Gastrocnemius medialis (tissue), 4 donors: ENCODE measurements at regions not wholly inside any gene's neighbourhood (a gene's known extent, or its start where the extent isn't known, plus 50 kb on each side); places are given as distances from the start of the nearest gene placed in this dataset.

Experiments
- ATAC-seq, 2 donors: fragments of 150-250 bp; one replicate each; pipeline ENCODE4 v1.9.1; 2016
- DNase-seq, 2 donors: peaks; one replicate each; pipeline ENCODE4 v3.0.0-alpha.2; 2019
- H3K27ac ChIP-seq, 4 donors: fragments of 200-600 bp; sonication (generic); 1 replicate in 1 of 4; 2 replicates in 3 of 4; pipeline ENCODE4 v1.5.1; 2016 to 2018; ENCODE audit warnings: mild to moderate bottlenecking in 2 of 4, moderate library complexity in 1 of 4
- H3K27me3 ChIP-seq, 3 donors: fragments of 200-600 bp; sonication (generic) in 2 of 3; 1 replicate in 1 of 3; 2 replicates in 2 of 3; pipeline versions ENCODE4 v1.5.1 to v1.6.0; 2016 to 2019; ENCODE audit warnings: mild to moderate bottlenecking in 1 of 3, moderate library complexity in 1 of 3
- H3K36me3 ChIP-seq, 2 donors: fragments of 200-600 bp; sonication (generic) in 1 of 2; one replicate each; pipeline ENCODE4 v1.5.1; 2017 to 2018
- H3K4me1 ChIP-seq, 2 donors: fragments of 200-600 bp; sonication (generic) in 1 of 2; one replicate each; pipeline ENCODE4 v1.5.1; 2016 to 2017; ENCODE audit warnings: mild to moderate bottlenecking in 2 of 2
- H3K4me3 ChIP-seq, 4 donors: fragments of 200-600 bp; sonication (generic) in 3 of 4; 1 replicate in 1 of 4; 2 replicates in 3 of 4; pipeline ENCODE4 v1.5.1; 2016 to 2019; ENCODE audit warnings: mild to moderate bottlenecking in 2 of 4
- H3K9me3 ChIP-seq, 3 donors: fragments of 200-600 bp; sonication (generic) in 2 of 3; 1 replicate in 1 of 3; 2 replicates in 2 of 3; pipeline ENCODE4 v1.5.1; 2016 to 2019
- POLR2A ChIP-seq, 2 donors: fragments of 450-650 bp; IDR thresholded peaks; one replicate each; pipeline ENCODE4 v1.6.1; 2017; ENCODE audit warnings: antibody characterized with exemption in 2 of 2, mild to moderate bottlenecking in 2 of 2, moderate library complexity in 2 of 2
- in situ Hi-C, 4 donors: fragments of 200-750 bp; cut with MboI; loops; one replicate each; pipeline versions ENCODE4 v1.15.0 to v1.8.0; 2017; ENCODE audit warnings: low sequenced_read_pairs in 4 of 4
- intact Hi-C: fragments of 100-400 bp; cut with DNase I; formaldehyde crosslinking; loops from one replicate; pipeline ENCODE4 v1.15.1; 2023; ENCODE audit warnings: low total_unique reads
- TF ChIP-seq, protein P1 (sequence below), 5 experiments: fragments of 450-650 bp in 3 of 5; fragments of 200-600 bp in 2 of 5; sonication (generic) in 2 of 5; IDR thresholded peaks in 4 of 5; conservative IDR thresholded peaks in 1 of 5; 1 replicate in 4 of 5; 2 replicates in 1 of 5; pipeline ENCODE4 v1.5.1; 2016 to 2019; ENCODE audit warnings: antibody characterized with exemption in 5 of 5, mild to moderate bottlenecking in 3 of 5, moderate library complexity in 3 of 5

DNA sequence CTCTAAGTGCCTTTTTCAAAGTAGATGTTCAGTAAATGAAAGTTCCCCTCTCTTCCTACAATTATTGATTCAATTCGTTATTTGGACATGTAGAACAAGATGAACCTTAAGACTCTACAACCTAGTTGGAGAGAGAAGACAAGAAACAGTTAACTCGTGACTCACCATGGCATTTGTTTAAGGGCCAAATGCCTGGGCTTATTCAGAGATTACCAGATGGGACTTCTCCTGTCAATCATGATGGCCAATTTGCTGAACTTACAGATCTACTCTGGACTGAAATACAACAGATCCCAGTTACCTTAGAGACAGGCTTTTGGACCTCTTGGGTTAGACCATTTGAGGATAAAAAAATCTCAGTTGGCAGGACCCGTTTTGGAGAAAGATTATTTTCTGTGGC is 93.5 kb downstream of the C1orf94 start:
- Histone ChIP-seq H3K9me3 (no peaks in the 10 kb centered on the region), H3K4me3 (no peak overlapping the region), H3K27ac (no peak overlapping the region), H3K36me3 (no peaks in the 10 kb centered on the region), H3K4me1 (no peaks in the 10 kb centered on the region), H3K27me3 (peaks cover 0 to 3% (median 0%) of the 10 kb centered on the region in 3 donors)
- no peak for TF ChIP-seq POLR2A (IDR thresholded peaks at IDR 0.05)
- TF ChIP-seq, protein P1, sequence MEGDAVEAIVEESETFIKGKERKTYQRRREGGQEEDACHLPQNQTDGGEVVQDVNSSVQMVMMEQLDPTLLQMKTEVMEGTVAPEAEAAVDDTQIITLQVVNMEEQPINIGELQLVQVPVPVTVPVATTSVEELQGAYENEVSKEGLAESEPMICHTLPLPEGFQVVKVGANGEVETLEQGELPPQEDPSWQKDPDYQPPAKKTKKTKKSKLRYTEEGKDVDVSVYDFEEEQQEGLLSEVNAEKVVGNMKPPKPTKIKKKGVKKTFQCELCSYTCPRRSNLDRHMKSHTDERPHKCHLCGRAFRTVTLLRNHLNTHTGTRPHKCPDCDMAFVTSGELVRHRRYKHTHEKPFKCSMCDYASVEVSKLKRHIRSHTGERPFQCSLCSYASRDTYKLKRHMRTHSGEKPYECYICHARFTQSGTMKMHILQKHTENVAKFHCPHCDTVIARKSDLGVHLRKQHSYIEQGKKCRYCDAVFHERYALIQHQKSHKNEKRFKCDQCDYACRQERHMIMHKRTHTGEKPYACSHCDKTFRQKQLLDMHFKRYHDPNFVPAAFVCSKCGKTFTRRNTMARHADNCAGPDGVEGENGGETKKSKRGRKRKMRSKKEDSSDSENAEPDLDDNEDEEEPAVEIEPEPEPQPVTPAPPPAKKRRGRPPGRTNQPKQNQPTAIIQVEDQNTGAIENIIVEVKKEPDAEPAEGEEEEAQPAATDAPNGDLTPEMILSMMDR (IDR thresholded peaks at IDR 0.05 in 4 of 5, conservative IDR thresholded peaks at IDR 0.05 in 1 of 5) = no peak
- in situ Hi-C loops (no loop called here), intact Hi-C loops (no loop called here)
- DNase-seq (no peak), ATAC-seq (no peak)

DNA sequence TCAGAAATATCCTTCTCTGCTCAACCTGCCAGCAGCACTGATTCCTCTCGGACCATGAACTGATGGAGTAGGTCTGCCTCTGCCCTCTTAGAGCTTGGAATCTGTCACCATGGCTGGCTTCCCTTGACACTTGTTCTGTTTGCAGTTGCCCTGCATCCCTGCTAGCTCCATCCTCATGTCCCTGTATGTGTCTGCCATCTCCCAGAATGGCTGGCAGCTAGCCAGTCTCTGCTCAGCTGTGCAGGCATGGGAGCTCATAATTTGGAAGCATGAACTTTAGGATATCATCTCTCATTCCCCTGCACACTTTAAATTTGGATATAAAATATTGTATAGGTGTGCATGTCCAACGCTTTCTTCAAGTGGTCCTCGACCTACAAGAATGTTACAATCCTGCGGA is 95.4 kb downstream of the C1orf94 start:
- DNase-seq = no peak
- intact Hi-C loops = no loop called here
- Histone ChIP-seq H3K27ac (no peak overlapping the region), H3K36me3 (no peaks in the 10 kb centered on the region), H3K4me1 (no peaks in the 10 kb centered on the region), H3K4me3 (no peak overlapping the region), H3K27me3 (no peaks in the 10 kb centered on the region), H3K9me3 (no peaks in the 10 kb centered on the region)
- in situ Hi-C loops = no loop called here
- ATAC-seq = no peak
- no peak for TF ChIP-seq POLR2A (IDR thresholded peaks at IDR 0.05)
- TF ChIP-seq, protein P1 (IDR thresholded peaks at IDR 0.05 in 4 of 5, conservative IDR thresholded peaks at IDR 0.05 in 1 of 5) = no peak

DNA sequence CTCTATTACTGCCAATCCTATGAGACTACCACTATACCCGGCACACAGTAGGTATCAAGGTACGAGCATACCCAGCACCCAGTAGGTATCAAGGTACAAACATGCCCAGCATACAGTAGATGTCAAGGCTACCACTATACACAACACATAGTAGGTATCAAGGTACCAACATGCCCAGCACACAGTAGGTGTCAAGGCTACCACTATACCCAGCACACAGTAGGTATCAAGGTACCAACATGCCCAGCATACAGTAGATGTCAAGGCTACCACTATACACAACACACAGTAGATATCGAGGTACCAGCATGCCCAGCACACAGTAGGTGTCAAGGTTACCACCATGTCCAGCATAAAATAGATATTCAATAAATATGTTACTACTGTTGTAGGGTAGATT is 98.4 kb downstream of the C1orf94 start:
- in situ Hi-C loops (no loop called here), intact Hi-C loops (no loop called here)
- Histone ChIP-seq H3K4me3 (no peak overlapping the region), H3K27ac (no peak overlapping the region), H3K36me3 (no peaks in the 10 kb centered on the region), H3K27me3 (no peaks in the 10 kb centered on the region), H3K9me3 (no peaks in the 10 kb centered on the region), H3K4me1 (no peaks in the 10 kb centered on the region)
- TF ChIP-seq POLR2A (IDR thresholded peaks at IDR 0.05) = no peak
- TF ChIP-seq, protein P1 (IDR thresholded peaks at IDR 0.05 in 4 of 5, conservative IDR thresholded peaks at IDR 0.05 in 1 of 5) = no peak
- DNase-seq (no peak), ATAC-seq (no peak)

DNA sequence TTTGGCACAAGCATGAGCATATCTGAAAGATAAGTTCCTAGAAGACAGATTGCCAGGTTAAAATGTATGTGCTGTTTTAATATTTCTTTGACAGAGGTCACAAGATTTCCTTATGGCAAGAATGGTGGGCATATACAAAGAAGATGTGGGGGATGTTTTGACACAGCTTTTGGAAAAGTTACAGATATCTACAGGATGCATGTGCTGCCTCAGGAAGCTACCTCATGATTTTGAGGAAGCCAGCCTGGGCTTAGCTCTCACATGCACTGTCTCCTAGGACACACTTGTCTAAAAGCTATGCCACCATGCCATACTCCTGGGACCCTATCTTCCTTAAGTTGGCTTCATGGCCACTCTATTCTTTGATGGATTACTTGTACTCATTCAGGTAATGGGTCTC is 99.9 kb downstream of the C1orf94 start:
- no peaks in the 10 kb centered on the region for H3K9me3 ChIP-seq
- H3K4me1 ChIP-seq = no peaks in the 10 kb centered on the region
- ATAC-seq = no peak
- H3K27ac ChIP-seq = no peak overlapping the region
- no peak for TF ChIP-seq POLR2A (IDR thresholded peaks at IDR 0.05)
- TF ChIP-seq, protein P1 (IDR thresholded peaks at IDR 0.05 in 4 of 5, conservative IDR thresholded peaks at IDR 0.05 in 1 of 5) = no peak
- no peak for DNase-seq
- H3K36me3 ChIP-seq = no peaks in the 10 kb centered on the region
- no peak overlapping the region for H3K4me3 ChIP-seq
- in situ Hi-C loops (no loop called here), intact Hi-C loops (no loop called here)
- no peaks in the 10 kb centered on the region for H3K27me3 ChIP-seq

DNA sequence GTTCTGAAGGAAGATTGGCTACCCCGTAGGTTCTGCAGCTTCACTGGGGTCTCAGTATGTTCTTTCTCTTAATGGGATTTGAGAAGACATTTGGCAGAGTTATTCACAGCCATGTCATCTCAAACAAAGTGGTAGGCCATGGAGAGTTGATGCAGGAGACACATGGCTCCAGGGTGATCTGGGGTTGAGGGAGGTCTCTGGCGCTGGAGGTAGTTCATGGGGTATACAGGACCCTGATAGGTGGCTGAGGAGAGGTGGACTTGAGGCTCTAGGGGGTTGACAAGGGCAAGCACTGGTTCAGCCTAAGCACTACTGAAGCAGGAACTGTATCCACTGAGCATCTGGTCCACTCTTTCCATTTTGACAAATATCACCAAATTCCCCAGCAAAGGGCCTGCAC is 100.4 kb downstream of the C1orf94 start:
- Histone ChIP-seq H3K4me1 (no peaks in the 10 kb centered on the region), H3K4me3 (no peak overlapping the region), H3K36me3 (no peaks in the 10 kb centered on the region), H3K9me3 (no peaks in the 10 kb centered on the region), H3K27me3 (no peaks in the 10 kb centered on the region), H3K27ac (no peak overlapping the region)
- in situ Hi-C loops (no loop called here), intact Hi-C loops (no loop called here)
- no peak for TF ChIP-seq POLR2A (IDR thresholded peaks at IDR 0.05)
- TF ChIP-seq, protein P1 (IDR thresholded peaks at IDR 0.05 in 4 of 5, conservative IDR thresholded peaks at IDR 0.05 in 1 of 5) = no peak
- ATAC-seq (no peak), DNase-seq (no peak)
